GM19468 (cell line): ENCODE measurements at regions not wholly inside any gene's neighbourhood (a gene's known extent, or its start where the extent isn't known, plus 50 kb on each side); places are given as distances from the start of the nearest gene placed in this dataset.
"Not testable (repeated sequence)": the region's sequence is repeated elsewhere in the genome, so short reads cannot be mapped to it uniquely, and the experiment has no call there.

Experiments used
- ATAC-seq: cut with Tn5 transposase; IDR thresholded peaks from one replicate; pipeline ENCODE4 v1.9.1; 2021; ENCODE audit warnings: mild to moderate bottlenecking, moderate library complexity, moderate number of reproducible peaks; ENCODE audit not compliant: unreplicated experiment; ENCODE audit errors: extremely low read depth

- not testable (repeated sequence) for ATAC-seq
Measured at GRCh38 chr2:91599000-91599399, 2907.5 kb downstream of the RPIA start.

GRCh38 chr2:91602860-91603259 is 2911.4 kb downstream of the RPIA start:
- not testable (repeated sequence) for ATAC-seq

- ATAC-seq, result not testable (repeated sequence)
Measured at GRCh38 chr2:91603996-91604395, 2912.5 kb downstream of the RPIA start.

GRCh38 chr2:91604629-91605028 is 2913.2 kb downstream of the RPIA start:
- ATAC-seq, result not testable (repeated sequence)

- not testable (repeated sequence) for ATAC-seq
Measured at GRCh38 chr2:91623739-91624138, 2932.3 kb downstream of the RPIA start.

GRCh38 chr2:91628471-91628870 is 2937.0 kb downstream of the RPIA start:
- not testable (repeated sequence) for ATAC-seq

GRCh38 chr2:91657193-91657592 is 2965.7 kb downstream of the RPIA start:
- not testable (repeated sequence) for ATAC-seq

- ATAC-seq, result not testable (repeated sequence)
Measured at GRCh38 chr2:91658336-91658735, 2966.9 kb downstream of the RPIA start.

GRCh38 chr2:91659189-91659916 is 2967.9 kb downstream of the RPIA start:
- not testable (repeated sequence) for ATAC-seq

- peak; percentile 39 for ATAC-seq
Measured at GRCh38 chr2:91659917-91660275, 2968.4 kb downstream of the RPIA start.

GRCh38 chr2:91667341-91667740 is 2975.9 kb downstream of the RPIA start:
- ATAC-seq, result not testable (repeated sequence)

- not testable (repeated sequence) for ATAC-seq
Measured at GRCh38 chr2:91685541-91685940, 2994.1 kb downstream of the RPIA start.

GRCh38 chr2:91686046-91686445 is 2994.6 kb downstream of the RPIA start:
- ATAC-seq, result not testable (repeated sequence)
